CD4-positive, alpha-beta T cell treated with Interleukin-12 subunit alpha and Interleukin-12 subunit beta, for 1 hour (primary cell): ENCODE measurements at regions not wholly inside any gene's neighbourhood (a gene's known extent, or its start where the extent isn't known, plus 50 kb on each side); places are given as distances from the start of the nearest gene placed in this dataset.
A peak's percentile ranks its signal among the peaks of the same experiment; 100 is the strongest.
"Not testable (repeated sequence)": the region's sequence is repeated elsewhere in the genome, so short reads cannot be mapped to it uniquely, and the experiment has no call there.

Experiments used
- DNase-seq: peaks from one replicate; pipeline ENCODE4 v3.0.0-alpha.2; 2020

DNA sequence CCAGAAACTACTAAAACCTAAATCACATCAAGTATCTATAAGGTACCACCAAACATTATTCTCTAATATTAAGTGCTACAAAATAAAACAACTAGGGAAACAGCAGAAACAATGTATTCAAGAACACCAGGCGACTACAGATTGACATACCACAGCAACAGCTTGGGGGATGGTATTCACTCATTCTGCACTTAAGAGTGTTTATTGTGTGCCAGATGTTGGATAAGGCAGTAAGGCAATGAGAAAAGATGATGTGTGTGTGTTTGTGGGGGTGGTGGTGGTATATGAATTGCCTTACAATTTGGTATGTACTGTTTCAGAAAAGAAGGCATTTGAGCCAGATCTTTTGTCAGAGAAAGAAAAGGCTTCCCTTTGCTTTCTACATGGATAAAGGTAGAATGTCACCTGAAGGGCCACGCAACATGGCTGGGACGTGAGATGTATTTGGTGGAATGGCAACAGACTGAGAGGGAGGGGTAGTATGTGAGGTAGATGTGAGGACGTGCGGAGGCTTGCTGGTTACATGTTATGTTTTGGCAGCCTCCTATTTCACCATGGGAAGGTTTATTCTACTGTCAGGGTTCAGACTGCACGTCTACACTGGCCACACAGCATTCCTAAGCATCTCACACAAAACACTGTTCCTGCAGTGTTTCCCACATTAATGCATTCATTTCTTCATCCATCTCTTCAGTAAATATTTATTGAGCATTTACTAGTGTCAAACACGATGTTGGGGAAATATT, 300.7 kb downstream of the KLF12 start:
- no peak for DNase-seq

DNA sequence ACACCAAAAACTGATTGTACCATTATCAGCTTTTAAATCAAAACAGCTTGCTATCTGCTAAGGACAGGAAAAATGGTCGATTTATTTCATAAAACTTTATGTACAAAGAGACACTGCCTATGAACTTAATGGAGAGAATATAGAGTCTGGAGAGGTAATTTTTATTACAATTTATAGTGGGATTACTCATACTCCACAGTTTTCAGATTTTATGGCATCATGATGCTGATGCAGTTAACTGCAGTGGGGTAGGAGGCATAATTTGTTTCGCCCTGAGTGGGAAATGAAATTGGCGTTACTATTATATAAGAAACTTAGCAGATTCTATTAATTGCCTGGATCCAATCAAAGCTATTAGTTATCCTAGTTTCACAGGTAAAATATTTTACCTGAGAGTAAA, 301.4 kb downstream of the KLF12 start:
- DNase-seq, result no peak

DNA sequence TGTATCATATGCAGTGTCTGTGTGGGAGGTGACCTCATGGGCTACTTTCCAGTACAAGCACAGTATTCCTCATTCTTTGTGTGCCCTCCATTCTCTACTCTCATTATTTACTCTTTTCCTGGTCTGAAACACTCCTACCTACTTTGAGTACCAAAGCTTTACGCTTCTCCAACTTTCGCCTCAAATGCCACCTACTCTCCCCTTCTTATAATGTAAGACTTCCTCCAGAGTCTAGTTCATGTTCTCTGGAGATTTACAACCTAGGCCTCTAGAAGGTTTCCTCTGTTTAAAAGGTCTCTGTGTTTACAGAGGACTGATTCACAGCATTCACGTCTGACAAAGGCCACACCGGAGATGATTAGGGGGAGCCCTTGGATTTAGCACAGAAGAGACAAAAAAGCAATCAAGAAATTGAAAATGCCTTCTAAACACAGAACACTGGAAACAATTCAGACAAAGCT, 302.0 kb downstream of the KLF12 start:
- DNase-seq, result no peak

DNA sequence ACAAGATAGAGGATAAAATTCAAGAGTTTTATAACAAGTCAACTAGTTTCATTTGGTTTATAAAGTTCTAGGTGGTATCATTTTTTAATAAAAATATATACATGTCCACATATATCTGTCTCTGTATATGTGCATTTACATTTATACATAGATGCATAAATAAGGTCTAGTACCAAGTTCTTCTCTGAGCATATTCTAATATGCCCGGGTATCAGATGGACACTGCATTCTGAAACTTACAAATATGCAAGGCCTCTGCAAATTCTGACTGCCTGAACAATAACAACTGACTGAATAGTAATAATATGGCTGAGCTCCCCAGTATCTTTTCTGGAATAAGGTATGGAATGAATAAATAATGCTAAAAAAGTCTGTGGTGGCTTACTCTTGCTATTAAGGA, 304.8 kb downstream of the KLF12 start:
- DNase-seq, result no peak

DNA sequence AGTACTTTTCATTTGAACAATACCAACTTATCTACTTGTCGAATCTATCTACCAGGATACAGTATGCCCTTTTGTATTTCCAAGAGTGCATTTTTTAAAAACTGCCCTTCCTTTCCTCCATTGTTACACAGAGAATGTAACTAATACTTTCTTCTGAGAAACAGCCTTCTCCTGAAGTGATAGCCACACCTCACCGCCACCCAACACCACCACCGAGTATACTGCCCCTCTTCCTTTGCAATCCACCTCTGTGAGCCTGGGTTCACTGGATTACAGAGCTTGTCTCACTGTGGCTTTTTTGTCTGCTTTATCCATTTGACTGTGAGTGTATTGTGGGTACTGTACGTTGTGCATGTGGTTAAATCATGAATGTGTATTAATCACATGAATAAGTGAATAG, 305.4 kb downstream of the KLF12 start:
- no peak for DNase-seq

DNA sequence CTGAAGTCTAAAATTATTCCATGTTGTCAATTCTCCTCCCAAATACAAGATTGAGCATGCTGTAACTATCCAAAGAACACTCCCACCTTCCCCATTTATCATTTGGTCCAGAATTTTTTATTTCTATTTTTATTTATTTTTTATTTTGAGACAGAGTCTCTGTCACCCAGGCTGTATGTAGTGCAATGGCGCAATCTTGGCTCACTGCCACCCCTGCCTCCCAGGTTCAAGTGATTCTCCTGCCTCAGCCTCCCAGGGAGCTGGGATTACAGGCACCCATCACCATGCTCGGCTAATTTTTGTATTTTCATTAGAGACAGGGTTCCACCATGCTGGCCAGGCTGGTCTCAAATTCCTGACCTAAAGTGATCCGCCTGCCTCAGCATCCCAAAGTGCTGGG, 306.8 kb downstream of the KLF12 start:
- DNase-seq, result no peak

DNA sequence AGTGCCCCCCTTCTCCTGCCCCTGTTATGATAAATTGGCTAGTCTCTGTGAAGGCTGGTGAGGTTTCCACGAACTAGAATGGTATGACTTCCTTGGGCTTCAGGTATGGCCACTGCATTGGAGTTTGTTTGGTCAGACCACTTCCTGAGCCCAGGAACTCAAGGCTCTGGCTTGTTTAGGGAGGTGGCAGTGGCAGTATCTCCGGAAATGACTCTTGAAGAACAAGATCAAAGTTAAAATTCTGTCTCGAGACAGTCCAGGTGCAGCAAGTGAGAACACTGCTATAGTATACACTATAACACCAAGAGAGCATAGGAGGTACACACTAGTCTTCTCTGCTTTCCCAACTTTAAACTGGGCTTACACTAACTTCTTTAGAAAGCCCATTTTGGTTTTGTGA, 309.1 kb downstream of the KLF12 start:
- peak; percentile 9 for DNase-seq

DNA sequence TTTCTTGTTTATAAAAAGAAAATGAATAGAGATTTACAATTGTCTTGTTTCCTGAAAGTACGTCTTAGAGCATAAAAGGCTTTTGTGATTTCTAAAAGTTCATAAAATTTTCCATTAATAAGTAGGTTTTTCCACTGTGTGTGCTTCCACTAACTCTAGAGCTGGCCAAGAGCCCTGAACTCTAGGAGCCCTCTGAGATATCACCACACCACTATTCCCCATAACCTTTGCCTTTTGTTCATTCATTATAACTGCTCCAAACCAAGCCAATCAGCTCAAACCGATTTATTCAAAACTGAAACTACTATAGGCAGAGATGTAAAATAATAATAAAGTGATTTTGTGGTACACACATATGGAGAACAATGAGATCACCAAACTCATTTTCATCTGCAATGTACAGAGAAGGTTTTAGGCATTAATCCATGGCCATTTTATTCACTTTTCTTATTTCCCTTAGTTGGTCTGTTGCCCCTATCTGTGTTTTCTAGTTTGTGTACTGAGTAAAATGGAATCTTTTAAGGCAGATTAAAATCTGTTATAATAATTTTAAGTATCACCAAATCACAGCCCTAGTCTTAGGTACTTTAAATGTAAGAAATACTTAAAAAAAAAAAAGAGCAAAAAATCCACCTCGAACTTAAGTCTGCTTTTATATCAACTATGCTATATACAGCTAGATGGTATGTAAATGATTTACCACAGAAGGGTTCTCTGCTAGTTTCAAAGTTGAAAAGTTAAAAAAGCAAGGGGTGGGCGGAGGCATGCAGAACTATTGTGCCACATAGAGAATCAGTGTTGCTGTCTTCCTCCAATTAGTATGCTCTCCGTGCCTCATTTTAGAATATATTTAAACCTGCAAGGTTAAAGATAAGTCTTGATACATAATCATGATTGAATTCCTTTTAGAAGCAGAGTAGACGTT, 311.3 kb downstream of the KLF12 start:
- DNase-seq, result no peak

DNA sequence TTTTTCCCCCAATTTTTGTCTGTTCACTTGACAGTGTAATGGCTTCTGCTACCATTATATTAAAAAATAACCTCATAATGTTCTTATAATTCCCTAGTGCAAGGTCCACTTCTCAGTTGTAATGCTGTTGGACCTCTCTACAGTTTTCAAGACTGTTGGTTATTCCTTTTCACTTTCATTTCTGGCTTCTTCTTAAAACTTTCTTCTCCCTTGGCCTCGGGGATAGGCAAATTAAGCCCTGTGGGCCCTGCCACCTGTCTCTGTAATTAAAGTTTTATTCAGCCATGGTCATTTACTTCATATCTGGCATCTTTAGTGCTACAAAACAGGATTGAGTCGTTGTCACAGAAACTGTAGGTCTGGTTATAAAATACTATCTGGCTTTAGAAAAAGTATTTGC, 313.5 kb downstream of the KLF12 start:
- DNase-seq, result no peak

DNA sequence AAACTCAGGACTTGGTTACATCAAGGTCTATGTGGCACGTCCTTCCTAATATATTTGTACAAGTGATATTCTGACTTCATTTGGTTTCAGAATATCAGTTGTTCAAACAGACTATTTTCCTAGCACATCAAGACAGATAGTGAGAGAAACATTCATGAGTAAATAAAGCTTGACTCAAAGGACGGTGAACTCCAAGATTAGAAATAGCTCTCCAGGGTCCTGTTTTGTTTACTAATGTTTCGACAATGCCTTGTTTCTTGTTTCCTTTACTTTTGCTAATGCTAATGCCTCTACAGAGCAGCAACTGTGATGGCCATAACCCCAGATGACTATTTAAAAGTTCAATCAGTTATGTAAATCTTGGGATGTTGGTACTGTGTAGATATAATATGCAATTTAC, 313.9 kb downstream of the KLF12 start:
- DNase-seq, result no peak

DNA sequence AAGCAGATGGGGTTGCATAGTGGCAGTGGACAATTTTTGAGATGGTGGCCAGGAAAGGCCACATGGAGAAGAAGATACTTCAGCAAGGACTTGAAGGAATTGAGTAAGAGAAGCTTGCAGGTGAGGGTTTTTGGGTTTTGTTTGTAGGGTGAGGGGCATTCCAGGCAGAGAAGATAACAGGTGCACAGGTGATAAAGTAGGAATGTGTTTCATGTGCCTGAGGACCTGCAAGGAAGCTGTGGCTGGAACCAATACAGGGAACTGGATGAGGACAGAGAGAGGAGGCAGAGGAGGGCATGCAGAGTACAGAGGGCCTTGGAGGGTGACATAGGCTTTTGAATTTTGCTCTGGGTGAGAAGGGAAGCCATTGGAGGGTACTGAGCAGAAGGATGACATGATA, 314.5 kb downstream of the KLF12 start:
- no peak for DNase-seq

DNA sequence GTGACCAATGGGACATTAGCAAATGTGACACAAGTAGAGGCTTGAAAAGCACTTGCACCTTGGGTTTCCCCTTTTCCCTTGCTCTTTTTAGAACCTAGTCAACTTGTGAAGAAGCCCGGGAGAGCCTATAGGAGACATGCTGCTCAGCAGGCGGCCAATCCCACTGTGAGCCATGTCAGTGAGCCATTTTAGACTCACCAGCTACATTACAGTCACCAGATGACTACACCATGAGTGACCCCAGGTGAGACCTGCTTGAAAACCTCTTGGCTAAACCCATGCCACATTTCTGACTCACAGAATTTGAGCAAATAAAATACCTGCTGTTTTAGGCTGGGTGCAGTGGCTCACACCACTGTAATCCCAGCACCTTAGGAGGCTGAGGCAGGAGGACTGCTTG, 317.5 kb downstream of the KLF12 start:
- no peak for DNase-seq

DNA sequence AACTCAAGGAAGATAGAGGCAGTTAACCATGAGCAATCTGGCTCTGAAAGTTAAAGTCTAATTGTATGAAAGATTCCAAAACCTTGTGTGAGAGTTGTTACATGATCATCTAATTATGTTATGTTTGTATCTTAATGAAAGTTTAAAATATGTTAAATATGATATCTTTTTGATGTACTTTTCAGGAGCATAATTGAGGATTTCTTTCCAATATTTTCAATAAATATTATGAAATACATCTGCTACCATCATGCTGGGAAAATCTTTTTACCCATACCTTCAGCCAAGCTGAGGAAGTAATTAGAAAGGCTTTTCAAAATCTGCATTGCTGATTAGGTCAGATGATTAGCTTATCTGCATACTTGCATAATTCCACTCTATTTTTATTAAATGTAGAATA, 318.4 kb downstream of the KLF12 start:
- DNase-seq, result no peak

DNA sequence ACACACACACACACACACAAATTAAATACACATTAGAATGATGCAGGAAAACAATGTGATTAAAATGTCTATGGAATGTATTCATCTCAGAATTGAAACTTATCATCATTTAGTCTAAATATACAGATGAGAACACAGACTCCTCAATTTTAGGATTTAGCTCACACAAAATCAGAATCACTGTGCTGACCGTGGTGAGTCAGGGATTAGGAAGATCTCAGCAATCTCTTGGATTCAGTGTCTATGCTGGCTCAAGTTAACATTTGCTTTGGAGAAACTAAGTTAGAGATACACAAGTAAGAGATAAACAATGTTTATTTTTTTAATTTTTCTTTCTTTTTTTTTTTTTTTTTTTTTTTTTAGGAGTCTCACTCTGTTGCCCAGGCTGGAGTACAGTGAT, 323.6 kb downstream of the KLF12 start:
- DNase-seq, result no peak

DNA sequence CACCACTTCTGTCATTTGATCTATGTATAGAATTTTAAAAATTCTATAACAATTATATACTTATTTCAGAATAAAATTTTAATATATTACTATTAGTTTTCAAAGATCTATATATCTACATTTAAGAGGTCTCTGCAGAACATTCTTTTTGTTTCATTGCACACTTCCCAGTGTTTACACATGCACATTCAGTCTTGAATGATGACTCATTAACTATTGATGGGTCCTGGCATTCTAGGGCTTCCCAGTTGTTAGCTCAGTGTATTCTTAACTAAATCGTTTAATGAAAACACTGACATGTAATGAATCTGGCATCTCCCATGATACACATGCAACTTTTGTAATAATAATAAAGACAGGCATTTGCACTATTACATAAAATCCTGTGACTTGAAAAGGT, 324.6 kb downstream of the KLF12 start:
- DNase-seq, result no peak

DNA sequence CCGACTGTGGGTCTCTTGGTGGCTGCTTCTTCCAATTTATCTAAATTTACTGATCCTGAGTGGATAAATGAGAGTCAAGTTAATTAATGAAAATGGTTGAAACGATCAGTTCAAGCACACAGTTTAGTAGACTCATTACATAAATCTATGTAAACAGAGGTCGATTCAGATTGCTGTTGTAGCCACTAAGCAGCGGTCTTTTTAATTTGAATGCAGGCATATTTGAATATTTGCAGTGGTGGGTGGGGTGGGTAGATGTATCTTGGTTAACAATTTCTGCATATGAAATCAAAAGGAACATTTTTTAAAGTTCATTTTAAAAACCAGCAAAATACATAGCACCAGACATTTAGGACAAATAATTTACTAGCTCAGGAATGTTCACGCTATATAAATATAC, 325.9 kb downstream of the KLF12 start:
- no peak for DNase-seq

DNA sequence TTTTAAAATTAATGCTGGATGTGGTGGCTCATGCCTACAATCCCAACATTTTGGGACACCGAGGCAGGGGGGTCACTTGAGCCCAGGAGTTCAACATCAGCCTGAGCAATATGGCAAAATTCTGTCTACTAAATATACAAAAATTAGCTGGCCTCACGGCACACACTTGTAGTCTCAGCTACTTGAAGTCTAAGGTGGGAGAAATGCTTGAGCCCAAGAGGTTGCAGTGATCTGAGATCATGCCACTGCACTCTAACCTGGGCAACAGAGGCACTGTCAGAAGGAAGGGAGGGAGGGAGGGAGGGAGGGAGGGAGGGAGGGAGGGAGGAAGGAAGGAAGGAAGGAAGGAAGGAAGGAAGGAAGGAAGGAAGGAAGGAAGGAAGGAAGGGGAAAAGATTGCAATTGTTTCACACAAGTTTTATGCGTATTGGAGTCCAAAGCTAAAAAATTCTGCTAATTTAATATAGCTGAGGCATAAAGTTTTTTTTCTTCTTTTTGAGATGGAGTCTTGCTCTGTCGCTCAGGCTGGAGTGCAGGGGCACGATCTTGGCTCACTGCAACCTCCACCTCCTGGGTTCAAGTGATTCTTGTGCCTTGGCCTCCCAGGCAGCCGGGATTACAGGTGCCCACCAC, 328.8 kb downstream of the KLF12 start:
- DNase-seq, result not testable (repeated sequence)

DNA sequence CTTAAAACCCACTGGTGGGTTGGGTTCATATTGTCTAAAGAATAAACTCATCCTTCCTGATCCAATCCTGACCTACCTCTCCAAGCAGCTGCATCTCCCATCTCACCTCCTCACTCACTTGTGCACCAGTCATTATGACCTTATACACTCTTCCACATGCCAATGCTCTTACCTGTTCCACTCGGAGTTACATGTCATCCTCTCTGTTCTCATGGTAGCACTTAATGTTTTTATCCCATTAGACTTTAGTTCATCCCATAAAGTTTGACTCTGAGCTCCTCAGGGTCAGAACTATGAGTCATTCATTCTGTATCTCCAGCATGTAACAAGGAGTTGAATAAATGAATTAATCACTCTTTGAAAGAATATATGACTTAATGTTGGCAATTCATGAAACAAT, 330.2 kb downstream of the KLF12 start:
- no peak for DNase-seq

DNA sequence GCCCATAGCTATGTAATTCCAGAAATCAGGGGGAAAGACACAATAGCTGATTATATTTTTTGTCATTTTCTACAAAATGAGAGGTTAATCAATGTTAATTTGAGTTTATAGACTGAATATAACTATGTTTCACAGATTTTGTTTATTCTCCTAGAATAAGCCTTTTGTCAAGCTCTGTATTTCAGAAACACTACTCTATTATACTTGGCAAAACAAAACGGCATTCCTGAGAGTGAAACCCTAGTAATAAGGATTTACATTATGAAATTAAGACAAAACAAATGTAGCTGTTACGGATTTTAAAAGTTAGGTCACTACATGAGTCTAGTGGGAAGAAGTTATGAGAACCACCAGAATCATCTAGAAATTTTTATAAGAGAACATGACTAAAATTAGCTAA, 334.2 kb downstream of the KLF12 start:
- no peak for DNase-seq

DNA sequence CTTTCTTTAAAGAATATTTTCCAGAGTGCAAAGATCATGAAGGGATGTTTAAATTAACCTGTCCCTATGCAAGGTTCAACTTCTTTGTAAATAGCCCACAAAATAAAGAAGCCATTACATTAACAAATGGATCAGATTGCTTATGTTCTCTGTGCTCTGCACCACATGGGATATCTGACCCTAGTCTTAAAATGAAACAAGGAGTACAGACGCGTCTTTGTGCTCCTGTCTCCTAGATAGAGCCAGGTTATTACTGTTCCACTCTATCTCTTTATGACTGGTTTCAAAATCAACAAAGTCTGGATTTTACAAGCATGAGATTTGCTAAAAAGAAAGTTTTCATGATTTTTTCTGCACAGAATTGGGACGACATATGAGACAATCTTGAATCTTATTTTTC, 339.4 kb downstream of the KLF12 start:
- DNase-seq, result no peak

DNA sequence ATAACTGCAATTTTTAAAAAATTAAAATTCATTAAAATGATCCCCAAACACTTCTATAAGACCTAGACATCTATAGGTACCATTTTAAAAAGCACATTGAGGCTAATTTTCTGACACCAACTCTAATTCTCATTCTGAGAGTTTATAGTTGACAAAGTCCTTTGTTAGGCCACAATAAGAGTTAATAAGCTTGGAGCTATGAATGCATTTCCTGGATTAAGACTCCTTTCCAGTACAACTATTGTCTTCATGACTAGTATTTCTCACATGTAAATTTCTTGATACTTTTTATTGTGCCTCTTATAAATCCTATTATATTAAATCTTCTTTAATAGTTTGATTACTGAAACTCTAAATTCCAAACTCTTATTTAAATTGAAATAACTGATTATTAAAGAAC, 340.8 kb downstream of the KLF12 start:
- no peak for DNase-seq

DNA sequence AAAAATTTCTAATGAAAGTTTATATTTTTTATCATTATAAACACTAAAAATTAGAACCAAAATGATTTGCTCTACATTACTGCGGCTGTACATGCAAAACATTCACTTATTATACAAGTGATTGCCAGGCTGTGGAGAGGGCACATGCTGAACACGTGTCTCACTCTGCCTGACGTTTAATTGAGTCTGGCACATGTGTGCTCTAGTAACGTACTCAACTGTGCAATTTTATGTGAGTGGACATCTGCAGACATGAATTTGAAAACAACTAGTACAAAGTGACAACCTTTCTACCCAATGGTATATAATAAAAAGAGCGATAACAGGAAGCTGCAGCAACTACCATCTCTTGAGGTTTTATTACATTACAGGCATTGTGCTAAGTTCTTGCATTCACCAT, 341.4 kb downstream of the KLF12 start:
- DNase-seq, result no peak
